Brain microvascular endothelial cell (primary cell): ENCODE measurements at regions not wholly inside any gene's neighbourhood (a gene's known extent, or its start where the extent isn't known, plus 50 kb on each side); places are given as distances from the start of the nearest gene placed in this dataset.
A peak's percentile ranks its signal among the peaks of the same experiment; 100 is the strongest.

Experiments used
- DNase-seq: peaks from one replicate; pipeline ENCODE4 v3.0.0-alpha.2; 2020
- H3K27ac ChIP-seq: fragments of 250-450 bp; sonication (Bioruptor Pico); 2 replicates; pipeline ENCODE4 v1.5.1; 2020; ENCODE audit warnings: mild to moderate bottlenecking, moderate library complexity
- H3K27me3 ChIP-seq: fragments of 250-450 bp; sonication (Bioruptor Pico); replicated peaks from 2 replicates; pipeline ENCODE4 v1.5.1; 2020; ENCODE audit warnings: mild to moderate bottlenecking
- H3K36me3 ChIP-seq: fragments of 250-450 bp; sonication (Bioruptor Pico); replicated peaks from 2 replicates; pipeline ENCODE4 v1.5.1; 2020; ENCODE audit warnings: mild to moderate bottlenecking
- H3K4me3 ChIP-seq: 2 replicates; pipeline ENCODE4 v1.5.1; 2011; ENCODE audit warnings: low read depth, mild to moderate bottlenecking, control low read depth, low read length, moderate library complexity
- CTCF ChIP-seq: IDR thresholded peaks from 2 replicates; pipeline ENCODE4 v1.5.1; 2011; ENCODE audit warnings: low read depth, mild to moderate bottlenecking, moderate library complexity, low read length, control low read depth, inconsistent platforms; ENCODE audit errors: missing control alignments
- in situ Hi-C: cut with HindIII; loops from 2 replicates; pipeline ENCODE4 v1.10.0; 2017; ENCODE audit warnings: low sequenced_read_pairs, low pct_ligation_motif_present

GRCh38 chr22:48091656-48092223 is 1329.3 kb downstream of the TBC1D22A start:
- H3K4me3 ChIP-seq = no peak overlapping the region
- no peak for DNase-seq
- no peaks in the 10 kb centered on the region for H3K36me3 ChIP-seq
- H3K27ac ChIP-seq = no peak overlapping the region
- no peaks in the 10 kb centered on the region for H3K27me3 ChIP-seq
- no peak for TF ChIP-seq CTCF
- in situ Hi-C loops = no loop called here

DNA sequence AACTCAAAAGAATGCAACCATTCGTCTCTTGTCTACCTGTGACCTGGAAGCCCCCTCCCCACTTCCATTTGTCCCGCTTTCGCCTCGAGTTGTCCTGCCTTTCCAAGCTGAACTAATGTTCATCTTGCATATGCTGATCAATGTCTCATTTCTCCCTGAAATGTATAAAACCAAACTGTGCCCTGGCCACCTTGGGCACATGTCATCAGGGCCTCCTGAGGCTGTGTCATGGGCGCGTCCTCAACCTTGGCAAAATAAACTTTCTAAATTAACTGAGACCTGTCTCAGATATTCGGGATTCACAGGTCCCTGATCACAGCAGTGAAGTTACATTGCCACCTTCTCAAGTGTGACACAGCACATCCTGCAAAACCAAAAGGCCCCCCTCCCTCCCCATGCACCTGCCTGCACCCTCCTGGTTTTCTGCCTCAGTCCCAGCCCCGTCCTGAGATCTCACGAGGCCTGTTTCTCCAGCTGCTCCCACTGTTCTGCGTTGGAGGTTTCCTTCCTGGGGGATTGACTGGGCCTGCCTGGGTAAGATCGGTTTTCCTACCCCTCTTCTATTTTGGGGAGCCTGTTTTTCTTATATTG is 1328.7 kb downstream of the TBC1D22A start:
- in situ Hi-C loops = no loop called here
- Histone ChIP-seq H3K27ac (no peak overlapping the region), H3K27me3 (no peaks in the 10 kb centered on the region), H3K36me3 (no peaks in the 10 kb centered on the region), H3K4me3 (no peak overlapping the region)
- TF ChIP-seq CTCF = no peak
- no peak for DNase-seq

- DNase-seq = no peak
Measured at GRCh38 chr22:48090332-48090672, 1327.9 kb downstream of the TBC1D22A start.

GRCh38 chr22:48089601-48090331 is 1327.3 kb downstream of the TBC1D22A start:
- H3K4me3 ChIP-seq = no peak overlapping the region
- in situ Hi-C loops = no loop called here
- H3K36me3 ChIP-seq = no peaks in the 10 kb centered on the region
- H3K27me3 ChIP-seq = no peaks in the 10 kb centered on the region
- no peak for TF ChIP-seq CTCF
- no peak overlapping the region for H3K27ac ChIP-seq
- DNase-seq = peak; percentile 5

More at GRCh38 chr22:48090332-48090672, 1327.9 kb downstream of the TBC1D22A start:
- Histone ChIP-seq H3K4me3 (no peak overlapping the region), H3K27ac (no peak overlapping the region), H3K36me3 (no peaks in the 10 kb centered on the region), H3K27me3 (no peaks in the 10 kb centered on the region)
- in situ Hi-C loops = no loop called here
- no peak for TF ChIP-seq CTCF

DNA sequence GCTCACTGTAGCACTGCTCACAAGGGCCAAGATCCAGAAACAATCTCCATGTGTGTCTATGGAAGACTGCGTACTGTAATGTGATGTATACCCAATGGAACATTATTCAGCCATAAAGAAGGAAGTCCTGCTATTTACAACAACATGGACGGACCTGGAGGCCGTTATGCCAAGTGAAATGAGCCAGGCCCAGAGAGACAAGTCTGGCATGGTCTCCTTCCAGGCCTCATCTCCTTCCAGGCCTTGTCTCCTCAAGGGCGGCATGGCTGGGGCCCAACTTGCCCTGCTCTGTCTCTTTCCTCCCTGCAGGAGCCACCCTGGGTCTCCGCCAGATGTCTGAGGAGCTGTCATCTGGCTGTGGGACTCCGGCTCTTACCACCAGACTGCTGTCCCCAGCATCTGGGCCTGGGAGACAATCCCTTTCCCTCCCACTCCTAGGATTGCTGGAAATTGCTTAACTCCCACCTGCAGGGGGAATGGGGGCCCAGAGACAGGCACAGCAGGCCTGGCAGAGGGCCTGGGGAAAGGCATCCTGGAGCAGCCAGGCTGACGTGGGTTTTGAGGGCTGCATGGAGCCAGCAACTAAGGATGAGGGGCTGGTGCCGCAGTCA is 1326.6 kb downstream of the TBC1D22A start:
- in situ Hi-C loops = no loop called here
- Histone ChIP-seq H3K36me3 (no peaks in the 10 kb centered on the region), H3K27me3 (no peaks in the 10 kb centered on the region), H3K4me3 (no peak overlapping the region), H3K27ac (no peak overlapping the region)
- TF ChIP-seq CTCF = no peak
- no peak for DNase-seq
